ENCODE measurements at regions not wholly inside any gene's neighbourhood (a gene's known extent, or its start where the extent isn't known, plus 50 kb on each side); places are given as distances from the start of the nearest gene placed in this dataset.

- H3K27ac Mint-ChIP-seq = peak overlapping the region; percentile 60
- WGBS (ENCODE audit: insufficient coverage) = no CpG with 5 or more reads among the region's 1 CpG
- H3K4me3 ChIP-seq (ENCODE audit: control extremely low read depth in 1 of 5, extremely low read depth in 1 of 5, insufficient read depth in 1 of 5, low read depth in 2 of 5, low read length in 4 of 5) = peak overlapping the region in 1 of 5 experiments; percentile 63
- H3K4me2 ChIP-seq (replicated peaks; ENCODE audit: low read depth, low read length, poor library complexity, severe bottlenecking) = no peak overlapping the region
- POLR2A ChIA-PET = interaction anchor here (0.6 to 2.7 kb wide), 4 partner anchors 32 to 71 kb away, joined by 3 to 15 read pairs (median 5); partner anchors contain the start of gene ARRDC3
- H4K20me1 ChIP-seq (ENCODE audit: control insufficient read depth, insufficient read depth, low read length, poor library complexity, severe bottlenecking) = no peaks in the 10 kb centered on the region
- H3K4me1 ChIP-seq (ENCODE audit: control insufficient read depth in 2 of 2, insufficient read depth in 2 of 2, low read length in 2 of 2) = peaks cover 36 to 37% of the 10 kb centered on the region in 2 donors
- intact Hi-C loops (cut with micrococcal nuclease) = loop anchor here (1.0 kb wide), 1 partner anchor 71 kb away; the partner anchor contains the start of gene ARRDC3
- no peaks in the 10 kb centered on the region for H3K79me2 ChIP-seq (ENCODE audit: control insufficient read depth, insufficient read depth, low read length)
- TF ChIP-seq EZH2 (IDR thresholded peaks at IDR 0.05; ENCODE audit: borderline replicate concordance, insufficient read depth, low read depth, low read length, poor library complexity, severe bottlenecking) = no peak
- TF ChIP-seq CTCF (IDR thresholded peaks at IDR 0.05) = no peak
- no peak for ATAC-seq (ENCODE audit: low read depth)
- H2AFZ ChIP-seq (ENCODE audit: insufficient read depth, low read depth, low read length, poor library complexity, severe bottlenecking) = no peak overlapping the region
- no peaks in the 10 kb centered on the region for H3K9me3 Mint-ChIP-seq (ENCODE audit: insufficient read depth)
- H3K4me3 Mint-ChIP-seq = no peak overlapping the region
- no peaks in the 10 kb centered on the region for H3K36me3 ChIP-seq (replicated peaks in 1 of 2; ENCODE audit: control extremely low read depth in 1 of 2, control insufficient read depth in 1 of 2, extremely low read depth in 1 of 2, insufficient read depth in 2 of 2, low read length in 1 of 2)
- H3K4me1 Mint-ChIP-seq = peaks cover 48% of the 10 kb centered on the region
- CTCF ChIA-PET = interaction anchor here (1.3 to 2.4 kb wide), 3 partner anchors 11 to 71 kb away, joined by 3 to 22 read pairs (median 6); partner anchors contain the start of gene ARRDC3
- H3K27ac ChIP-seq (ENCODE audit: low read length in 2 of 2) = no peak overlapping the region
- H3K9ac ChIP-seq (ENCODE audit: low read length) = no peak overlapping the region
- no peaks in the 10 kb centered on the region for H3K27me3 ChIP-seq (replicated peaks in 1 of 4; ENCODE audit: control extremely low read depth in 1 of 4, control insufficient read depth in 3 of 4, insufficient read depth in 4 of 4, low read length in 3 of 4)
- no peaks in the 10 kb centered on the region for H3K27me3 Mint-ChIP-seq
- no peak for DNase-seq
- H3K9me3 ChIP-seq (ENCODE audit: control extremely low read depth in 1 of 3, control insufficient read depth in 2 of 3, insufficient read depth in 1 of 3, low read length in 2 of 3) = peaks cover 0 to 7% (median 0%) of the 10 kb centered on the region in 3 donors
Observed at GRCh38 chr5:91312698-91313097, 70.4 kb downstream of the ARRDC3 start.
